Osteocyte (in vitro differentiated cells): ENCODE measurements at regions not wholly inside any gene's neighbourhood (a gene's known extent, or its start where the extent isn't known, plus 50 kb on each side); places are given as distances from the start of the nearest gene placed in this dataset.

ENCODE experiments used
- DNase-seq: peaks from one replicate; pipeline ENCODE4 v3.0.0; 2021; ENCODE audit warnings: mixed read lengths; ENCODE audit not compliant: unreplicated experiment; ENCODE audit errors: extremely low spot score
- H3K27ac Mint-ChIP-seq: one replicate; pipeline ENCODE4 v1.8.0; 2021; ENCODE audit warnings: mild to moderate bottlenecking, mixed read lengths; ENCODE audit not compliant: unreplicated experiment
- H3K27me3 Mint-ChIP-seq: one replicate; pipeline ENCODE4 v1.8.0; 2021; ENCODE audit warnings: mixed read lengths; ENCODE audit not compliant: unreplicated experiment
- H3K36me3 Mint-ChIP-seq: one replicate; pipeline ENCODE4 v1.8.0; 2021; ENCODE audit warnings: mixed read lengths; ENCODE audit not compliant: unreplicated experiment
- H3K4me1 Mint-ChIP-seq: one replicate; pipeline ENCODE4 v1.8.0; 2021; ENCODE audit warnings: mixed read lengths; ENCODE audit not compliant: unreplicated experiment
- H3K4me3 Mint-ChIP-seq: one replicate; pipeline ENCODE4 v1.8.0; 2021; ENCODE audit warnings: mild to moderate bottlenecking, moderate library complexity, mixed read lengths; ENCODE audit not compliant: unreplicated experiment
- H3K9me3 Mint-ChIP-seq: one replicate; pipeline ENCODE4 v1.8.0; 2021; ENCODE audit warnings: mixed read lengths; ENCODE audit not compliant: unreplicated experiment
- TF ChIP-seq, protein P1 (sequence below): fragments of 200-600 bp; sonication (generic); IDR thresholded peaks from 2 replicates; pipeline ENCODE4 v1.5.0; 2021; ENCODE audit warnings: antibody characterized with exemption, mild to moderate bottlenecking, moderate library complexity

DNA sequence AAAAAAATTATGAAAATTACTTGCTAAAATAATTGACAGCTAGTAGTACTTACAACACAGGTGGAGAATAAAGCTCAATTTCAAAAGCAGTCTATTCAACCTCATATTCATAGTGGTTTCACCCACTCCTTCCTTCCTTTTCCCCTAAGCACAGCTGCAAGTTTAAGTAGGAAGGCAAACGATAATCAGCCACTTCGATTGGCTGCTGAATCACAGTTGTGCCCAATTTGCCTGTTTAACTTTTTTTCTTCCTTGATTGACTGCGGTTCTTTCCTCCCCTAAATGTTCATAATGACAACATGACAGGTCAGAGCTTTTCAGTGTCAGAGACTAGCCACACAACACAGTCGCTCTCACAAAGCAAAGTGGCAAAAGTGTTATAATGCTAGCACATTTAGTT is 468.0 kb upstream of the GBE1 start:
- Mint-ChIP-seq H3K36me3 (no peaks in the 10 kb centered on the region), H3K9me3 (no peaks in the 10 kb centered on the region), H3K4me3 (no peak overlapping the region), H3K27me3 (no peaks in the 10 kb centered on the region), H3K27ac (no peak overlapping the region), H3K4me1 (no peaks in the 10 kb centered on the region)
- no peak for DNase-seq
- TF ChIP-seq, protein P1, sequence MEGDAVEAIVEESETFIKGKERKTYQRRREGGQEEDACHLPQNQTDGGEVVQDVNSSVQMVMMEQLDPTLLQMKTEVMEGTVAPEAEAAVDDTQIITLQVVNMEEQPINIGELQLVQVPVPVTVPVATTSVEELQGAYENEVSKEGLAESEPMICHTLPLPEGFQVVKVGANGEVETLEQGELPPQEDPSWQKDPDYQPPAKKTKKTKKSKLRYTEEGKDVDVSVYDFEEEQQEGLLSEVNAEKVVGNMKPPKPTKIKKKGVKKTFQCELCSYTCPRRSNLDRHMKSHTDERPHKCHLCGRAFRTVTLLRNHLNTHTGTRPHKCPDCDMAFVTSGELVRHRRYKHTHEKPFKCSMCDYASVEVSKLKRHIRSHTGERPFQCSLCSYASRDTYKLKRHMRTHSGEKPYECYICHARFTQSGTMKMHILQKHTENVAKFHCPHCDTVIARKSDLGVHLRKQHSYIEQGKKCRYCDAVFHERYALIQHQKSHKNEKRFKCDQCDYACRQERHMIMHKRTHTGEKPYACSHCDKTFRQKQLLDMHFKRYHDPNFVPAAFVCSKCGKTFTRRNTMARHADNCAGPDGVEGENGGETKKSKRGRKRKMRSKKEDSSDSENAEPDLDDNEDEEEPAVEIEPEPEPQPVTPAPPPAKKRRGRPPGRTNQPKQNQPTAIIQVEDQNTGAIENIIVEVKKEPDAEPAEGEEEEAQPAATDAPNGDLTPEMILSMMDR, result no peak

DNA sequence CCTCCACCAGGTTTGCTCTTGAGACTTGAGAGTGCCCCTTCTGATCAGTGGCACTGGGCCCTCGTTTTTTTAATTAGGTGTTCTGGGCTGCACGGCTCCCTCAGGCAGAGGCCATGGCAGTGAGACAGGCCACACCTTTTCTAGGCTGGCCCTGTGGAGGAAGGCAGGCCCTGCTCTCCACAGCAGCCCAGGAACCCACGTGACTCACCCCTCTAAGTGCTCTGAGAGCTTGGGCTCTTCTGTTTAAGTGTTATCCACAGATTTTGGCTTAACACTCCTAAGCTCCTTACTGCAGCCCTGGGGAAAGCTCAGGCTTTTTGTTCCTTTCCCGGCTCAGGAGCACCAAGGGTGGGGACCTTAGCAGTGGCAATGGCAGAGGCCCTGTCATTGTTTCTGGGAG is 463.2 kb upstream of the GBE1 start:
- Mint-ChIP-seq H3K4me1 (no peaks in the 10 kb centered on the region), H3K27me3 (no peaks in the 10 kb centered on the region), H3K4me3 (no peak overlapping the region), H3K36me3 (no peaks in the 10 kb centered on the region), H3K9me3 (peaks cover 19% of the 10 kb centered on the region), H3K27ac (no peak overlapping the region)
- TF ChIP-seq, protein P1, result no peak
- no peak for DNase-seq

DNA sequence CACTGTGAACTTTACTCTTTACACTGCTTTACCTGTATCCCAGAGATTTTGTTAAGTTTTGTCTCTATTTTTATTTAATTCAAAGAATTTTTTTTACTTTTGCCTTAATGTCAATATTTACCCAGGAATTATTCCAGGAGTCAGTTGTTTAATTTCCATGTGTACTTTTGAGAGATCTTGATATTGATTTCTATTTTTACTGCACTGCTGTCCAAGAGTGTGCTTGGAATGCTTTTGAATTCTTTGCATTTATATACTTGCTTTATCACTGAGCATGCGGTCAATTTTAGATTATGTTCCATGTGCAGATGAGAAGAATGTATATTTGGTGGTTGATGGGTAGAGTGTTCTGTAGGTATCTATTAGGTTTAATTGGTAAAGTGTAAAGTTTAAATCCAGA is 461.0 kb upstream of the GBE1 start:
- DNase-seq, result no peak
- H3K4me1 Mint-ChIP-seq, result no peaks in the 10 kb centered on the region
- H3K4me3 Mint-ChIP-seq, result no peak overlapping the region
- TF ChIP-seq, protein P1, result no peak
- H3K9me3 Mint-ChIP-seq, result peaks cover 19% of the 10 kb centered on the region
- H3K27ac Mint-ChIP-seq, result no peak overlapping the region
- H3K27me3 Mint-ChIP-seq, result no peaks in the 10 kb centered on the region
- H3K36me3 Mint-ChIP-seq, result no peaks in the 10 kb centered on the region

DNA sequence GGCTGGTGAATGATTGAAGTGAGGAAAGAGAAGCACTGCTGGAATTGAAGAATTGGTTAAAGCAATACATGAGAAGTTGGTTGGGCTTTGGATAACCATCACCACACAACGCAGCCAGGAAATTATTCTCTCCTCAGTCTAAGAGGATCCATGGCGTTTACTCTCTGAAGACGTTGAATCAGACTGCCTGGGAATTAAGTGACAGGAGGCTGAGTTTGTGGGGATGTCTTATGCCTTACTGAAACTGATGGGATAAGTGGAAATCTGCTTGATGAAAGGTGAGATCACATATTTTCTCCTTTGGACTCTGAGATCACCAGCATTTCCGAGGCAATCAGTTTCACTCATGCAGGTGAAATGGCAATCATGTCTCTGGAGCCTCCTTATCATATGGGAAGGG is 456.1 kb upstream of the GBE1 start:
- no peaks in the 10 kb centered on the region for H3K4me1 Mint-ChIP-seq
- H3K36me3 Mint-ChIP-seq, result no peaks in the 10 kb centered on the region
- no peak overlapping the region for H3K27ac Mint-ChIP-seq
- no peak overlapping the region for H3K4me3 Mint-ChIP-seq
- H3K27me3 Mint-ChIP-seq, result no peaks in the 10 kb centered on the region
- no peak for DNase-seq
- H3K9me3 Mint-ChIP-seq, result peaks cover 3% of the 10 kb centered on the region
- TF ChIP-seq, protein P1, result no peak

DNA sequence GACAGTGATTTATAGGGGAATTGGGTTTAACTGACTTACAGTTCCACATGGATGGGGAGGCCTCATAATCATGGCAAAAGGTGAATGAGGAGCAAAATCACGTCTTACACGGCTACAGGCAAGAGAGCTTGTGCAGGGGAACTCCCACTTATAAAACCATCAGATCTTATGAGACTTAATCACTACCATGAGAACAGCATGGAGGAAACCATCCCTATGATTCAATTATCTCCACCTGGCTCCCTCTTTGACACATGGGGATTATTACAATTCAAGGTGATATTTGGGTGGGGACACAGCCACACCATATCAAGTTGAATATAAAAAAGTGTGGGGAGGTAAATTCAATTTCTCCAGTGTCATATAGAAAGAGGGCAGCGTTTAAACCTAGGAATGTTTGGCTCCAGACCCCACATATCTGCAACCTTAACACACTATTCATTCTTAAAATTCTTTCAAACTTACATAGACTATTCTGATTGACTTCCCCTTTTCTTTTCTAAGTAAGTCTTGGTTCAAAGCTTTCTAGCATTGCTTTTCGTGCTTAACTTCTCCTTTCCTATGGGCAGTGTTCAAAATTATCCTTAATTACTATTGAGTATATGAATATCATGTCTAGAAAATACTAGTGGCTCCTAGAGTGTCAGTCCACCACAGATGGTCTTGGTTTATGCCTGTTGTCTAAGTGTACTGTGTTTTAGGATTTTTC is 446.7 kb upstream of the GBE1 start:
- Mint-ChIP-seq H3K27ac (no peak overlapping the region), H3K9me3 (no peaks in the 10 kb centered on the region), H3K27me3 (no peaks in the 10 kb centered on the region), H3K36me3 (no peaks in the 10 kb centered on the region), H3K4me1 (no peaks in the 10 kb centered on the region), H3K4me3 (no peak overlapping the region)
- TF ChIP-seq, protein P1, result no peak
- DNase-seq, result no peak
